GM21447 (cell line): ENCODE measurements at regions not wholly inside any gene's neighbourhood (a gene's known extent, or its start where the extent isn't known, plus 50 kb on each side); places are given as distances from the start of the nearest gene placed in this dataset.

ENCODE experiments used
- ATAC-seq: cut with Tn5 transposase; IDR thresholded peaks from one replicate; pipeline ENCODE4 v1.9.1; 2021; ENCODE audit not compliant: unreplicated experiment

GRCh38 chr12:125473501-125473900, 408.3 kb downstream of the AACS start:
- no peak for ATAC-seq

GRCh38 chr12:125487336-125487735, 422.1 kb downstream of the AACS start:
- ATAC-seq, result no peak

GRCh38 chr12:125491553-125491952, 426.3 kb downstream of the AACS start:
- ATAC-seq, result no peak

GRCh38 chr12:125492354-125493270, 427.4 kb downstream of the AACS start:
- no peak for ATAC-seq

- ATAC-seq, result no peak
Measured at GRCh38 chr12:125493704-125494308, 428.6 kb downstream of the AACS start.

- no peak for ATAC-seq
Measured at GRCh38 chr12:125503128-125503527, 437.9 kb downstream of the AACS start.

GRCh38 chr12:125509195-125509594, 444.0 kb downstream of the AACS start:
- no peak for ATAC-seq

GRCh38 chr12:125512541-125513298, 447.5 kb downstream of the AACS start:
- no peak for ATAC-seq

- ATAC-seq, result no peak
Measured at GRCh38 chr12:125515887-125516286, 450.7 kb downstream of the AACS start.

GRCh38 chr12:125518074-125518473, 452.8 kb downstream of the AACS start:
- ATAC-seq, result no peak

- no peak for ATAC-seq
Measured at GRCh38 chr12:125519026-125519651, 453.9 kb downstream of the AACS start.

- ATAC-seq, result no peak
Measured at GRCh38 chr12:125525879-125526278, 460.6 kb downstream of the AACS start.

- ATAC-seq, result no peak
Measured at GRCh38 chr12:125528281-125528680, 463.0 kb downstream of the AACS start.

GRCh38 chr12:125530201-125530600, 465.0 kb downstream of the AACS start:
- ATAC-seq, result no peak

GRCh38 chr12:125530876-125531275, 465.6 kb downstream of the AACS start:
- ATAC-seq, result no peak

GRCh38 chr12:125531574-125531973, 466.3 kb downstream of the AACS start:
- no peak for ATAC-seq

GRCh38 chr12:125533434-125534029, 468.3 kb downstream of the AACS start:
- ATAC-seq, result peak; percentile 63

GRCh38 chr12:125538401-125539199, 473.4 kb downstream of the AACS start:
- no peak for ATAC-seq

GRCh38 chr12:125540580-125541204, 475.5 kb downstream of the AACS start:
- no peak for ATAC-seq

- no peak for ATAC-seq
Measured at GRCh38 chr12:125544960-125545359, 479.7 kb downstream of the AACS start.
